Posterior vena cava (tissue), 2 donors: ENCODE measurements at regions not wholly inside any gene's neighbourhood (a gene's known extent, or its start where the extent isn't known, plus 50 kb on each side); places are given as distances from the start of the nearest gene placed in this dataset.

Experiments used
- DNase-seq: peaks from one replicate; pipeline ENCODE4 v3.0.0-alpha.2; 2020; ENCODE audit warnings: low spot score
- intact Hi-C, 2 donors: fragments of 100-400 bp; cut with DNase I; formaldehyde crosslinking; loops; one replicate each; pipeline versions ENCODE4 v1.14.1 to v1.14.2; 2022 to 2023
- donor health status: DM: yes; HTN: yes; CAD: no.
- donor health status: DM: yes; HTN: yes; CAD: no.

DNA sequence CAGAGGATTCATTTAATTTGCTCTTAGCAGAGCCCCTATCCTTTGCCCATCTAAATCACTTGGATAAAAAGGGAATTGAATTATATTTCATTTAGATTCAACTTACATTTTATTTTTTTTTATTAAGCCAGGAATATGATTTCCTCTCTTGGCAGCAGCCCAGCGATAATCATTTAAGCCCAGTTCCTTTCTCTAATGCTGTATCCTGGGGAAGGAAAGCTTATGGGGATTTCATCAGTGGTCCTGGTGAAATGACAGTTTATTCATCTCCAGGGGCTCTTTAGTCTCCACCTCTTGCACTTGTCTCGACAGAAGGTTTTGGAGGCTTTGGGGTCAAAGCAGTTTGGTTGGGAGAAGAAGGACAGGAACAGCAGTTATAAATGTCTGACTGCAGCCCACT is 50.4 kb upstream of the LRRC8D start:
- intact Hi-C loops = loop anchor here in 1 of 2 donors (10.0 kb wide), 1 partner anchor 286 kb away; no protein-coding TSS in a partner anchor
- no peak for DNase-seq
